IMR-90 (cell line): ENCODE measurements at regions not wholly inside any gene's neighbourhood (a gene's known extent, or its start where the extent isn't known, plus 50 kb on each side); places are given as distances from the start of the nearest gene placed in this dataset.
A peak's percentile ranks its signal among the peaks of the same experiment; 100 is the strongest.

Source experiments
- ATAC-seq: fragments of 200-7000 bp; cut with Tn5 transposase; 2 replicates; pipeline ENCODE4 v1.9.1; 2020; ENCODE audit warnings: low read depth, mild to moderate bottlenecking, moderate library complexity
- BruUV-seq: library from RNA; stranded (reverse); fragments of 400-500 nt; replicated peaks from 2 replicates; lab custom pipeline; 2021; lab: Mats Ljungman, UMichigan
- CTCF ChIA-PET: fragments of 300-600 bp; formaldehyde crosslinking; extraction: SDS; loops from one replicate; lab custom pipeline; 2021; ENCODE audit warnings: antibody characterized with exemption; lab: Yijun Ruan, JAX
- POLR2A ChIA-PET: fragments of 300-600 bp; sonication (Branson Sonifier 250); formaldehyde crosslinking; loops from one replicate; lab custom pipeline; 2022; ENCODE audit warnings: antibody characterized with exemption; ENCODE audit not compliant: unreplicated experiment; lab: Charles Lee
- DNase-seq: peaks from one replicate; pipeline ENCODE4 v3.0.0; 2013
- H2AFZ ChIP-seq: replicated peaks from 2 replicates; pipeline ENCODE3; 2013; ENCODE audit warnings: low read length, mild to moderate bottlenecking; ENCODE audit not compliant: poor library complexity
- H2AK5ac ChIP-seq: 2 replicates; pipeline ENCODE4 v1.6.1; 2013; ENCODE audit warnings: low read depth, low read length, inconsistent platforms
- H2AK9ac ChIP-seq: replicated peaks from 2 replicates; pipeline ENCODE3; 2013; ENCODE audit warnings: mild to moderate bottlenecking, low read depth, low read length, moderate library complexity; ENCODE audit not compliant: poor library complexity
- H2BK120ac ChIP-seq: 2 replicates; pipeline ENCODE4 v1.6.1; 2013; ENCODE audit warnings: low read depth, low read length, inconsistent platforms
- H2BK15ac ChIP-seq: 3 replicates; pipeline ENCODE4 v1.6.1; 2013; ENCODE audit warnings: low read depth, low read length, inconsistent platforms
- H2BK20ac ChIP-seq: 2 replicates; pipeline ENCODE4 v1.6.1; 2013; ENCODE audit warnings: low read depth, mild to moderate bottlenecking, inconsistent platforms, low read length, moderate library complexity
- H2BK5ac ChIP-seq: 2 replicates; pipeline ENCODE4 v1.6.1; 2013; ENCODE audit warnings: mild to moderate bottlenecking, low read depth, low read length, inconsistent platforms; ENCODE audit not compliant: poor library complexity, severe bottlenecking
- H3K14ac ChIP-seq: replicated peaks from 2 replicates; pipeline ENCODE4 v1.6.1; 2013; ENCODE audit warnings: low read depth, low read length, inconsistent platforms
- H3K18ac ChIP-seq: 2 replicates; pipeline ENCODE4 v1.6.1; 2013; ENCODE audit warnings: low read depth, low read length, control low read depth
- H3K23ac ChIP-seq: 2 replicates; pipeline ENCODE4 v1.6.1; 2013; ENCODE audit warnings: low read depth, low read length, inconsistent platforms
- H3K27ac ChIP-seq: 2 replicates; pipeline ENCODE4 v1.5.1; 2013; ENCODE audit warnings: mild to moderate bottlenecking, control low read depth, low read length; ENCODE audit not compliant: insufficient read depth
- H3K27me3 ChIP-seq: 2 replicates; pipeline ENCODE4 v1.6.1; 2013; ENCODE audit warnings: low read length; ENCODE audit not compliant: control insufficient read depth, insufficient read depth
- H3K36me3 ChIP-seq: 2 replicates; pipeline ENCODE4 v1.6.1; 2013; ENCODE audit warnings: low read length, mixed read lengths; ENCODE audit not compliant: control insufficient read depth, insufficient read depth
- H3K4ac ChIP-seq: 2 replicates; pipeline ENCODE4 v1.6.1; 2013; ENCODE audit warnings: low read depth, low read length, inconsistent platforms
- H3K4me1 ChIP-seq: 2 replicates; pipeline ENCODE4 v1.6.1; 2013; ENCODE audit warnings: low read length, mixed read lengths; ENCODE audit not compliant: control insufficient read depth, insufficient read depth
- H3K4me2 ChIP-seq: 2 replicates; pipeline ENCODE4 v1.6.1; 2013; ENCODE audit warnings: low read depth, mild to moderate bottlenecking, control low read depth, low read length, moderate library complexity
- H3K4me3 ChIP-seq: 2 replicates; pipeline ENCODE4 v1.5.1; 2013; ENCODE audit warnings: low read depth, mild to moderate bottlenecking, control low read depth, low read length, moderate library complexity; ENCODE audit not compliant: insufficient read depth
- H3K56ac ChIP-seq: 2 replicates; pipeline ENCODE4 v1.6.1; 2013; ENCODE audit warnings: low read length, inconsistent platforms; ENCODE audit not compliant: insufficient read depth; ENCODE audit errors: extremely low read depth
- H3K79me1 ChIP-seq, 2 experiments: 2 replicates each; pipeline ENCODE4 v1.6.1; 2013; ENCODE audit warnings: low read length in 2 of 2, inconsistent platforms in 1 of 2, low read depth in 1 of 2
- H3K9ac ChIP-seq: 2 replicates; pipeline ENCODE4 v1.6.1; 2013; ENCODE audit warnings: low read depth, low read length, control low read depth
- H3K9me1 ChIP-seq: 2 replicates; pipeline ENCODE4 v1.6.1; 2013; ENCODE audit warnings: low read length, inconsistent platforms; ENCODE audit not compliant: insufficient read depth
- H3K9me3 ChIP-seq: 2 replicates; pipeline ENCODE4 v1.6.1; 2013; ENCODE audit warnings: low read length; ENCODE audit not compliant: control insufficient read depth, insufficient read depth
- H4K20me1 ChIP-seq: 2 replicates; pipeline ENCODE4 v1.6.1; 2013; ENCODE audit warnings: low read length, inconsistent platforms; ENCODE audit not compliant: insufficient read depth
- H4K5ac ChIP-seq: 2 replicates; pipeline ENCODE4 v1.6.1; 2013; ENCODE audit warnings: mild to moderate bottlenecking, low read depth, low read length, control low read depth
- H4K8ac ChIP-seq, 2 experiments: 2 replicates each; pipeline ENCODE4 v1.6.1; 2013; ENCODE audit warnings: low read depth in 2 of 2, low read length in 2 of 2, control low read depth in 1 of 2, inconsistent platforms in 1 of 2
- H4K91ac ChIP-seq: 2 replicates; pipeline ENCODE4 v1.6.1; 2013; ENCODE audit warnings: low read depth, low read length, inconsistent platforms; ENCODE audit not compliant: insufficient read depth
- MAFK ChIP-seq: IDR thresholded peaks from 2 replicates; pipeline ENCODE4 v1.6.1; 2012; ENCODE audit warnings: low read depth, low read length, improper control_type of control experiment
- RCOR1 ChIP-seq: IDR thresholded peaks from 2 replicates; pipeline ENCODE4 v1.6.1; 2012; ENCODE audit warnings: mild to moderate bottlenecking, low read length, improper control_type of control experiment; ENCODE audit not compliant: insufficient replicate concordance
- WGBS, 2 experiments: methylation state at CpG; one replicate each; pipeline versions ENCODE4 v1.1.5 to v1.1.7; 2013; ENCODE audit warnings: missing lambda C conversion rate in 2 of 2; ENCODE audit not compliant: insufficient read length in 1 of 2; ENCODE audit errors: extremely low coverage in 2 of 2; 5-methylcytosine and 5-hydroxymethylcytosine counted together
- dilution Hi-C: fragments of 300-500 bp; cut with HindIII; formaldehyde crosslinking; loops from one replicate; pipeline ENCODE4 v1.14.3; 2018; ENCODE audit warnings: low sequenced_read_pairs; ENCODE audit not compliant: unreplicated experiment
- in situ Hi-C: fragments of 300-500 bp; cut with MboI; formaldehyde crosslinking; loops from 3 replicates; pipeline ENCODE4 v1.14.3; 2019; ENCODE audit warnings: low sequenced_read_pairs, inconsistent platforms, mixed read lengths
- intact Hi-C: fragments of 100-400 bp; cut with micrococcal nuclease; formaldehyde crosslinking; loops from 2 replicates; pipeline ENCODE4 v1.10.0; 2022

GRCh38 chr6:134772671-134773360, 177.1 kb downstream of the ALDH8A1 start:
- WGBS, 2 experiments, result no CpG with 5 or more reads among the region's 6 CpGs
- Histone ChIP-seq H2BK15ac (peak overlapping the region; percentile 79; the same call in 2 of the 3 replicates), H3K9me3 (no peaks in the 10 kb centered on the region), H4K8ac (peak overlapping the region; percentile 1 to 63; a peak in 1 of 4 replicates), H2AK5ac (peak overlapping the region; percentile 75), H3K4ac (peak overlapping the region; percentile 48; the same call in 1 of the 2 replicates), H2BK120ac (no peak overlapping the region), H3K23ac (no peak overlapping the region), H3K4me3 (no peak overlapping the region), H4K91ac (peak overlapping the region; percentile 40), H3K9ac (no peak overlapping the region), H2BK20ac (0 out of 2 replicates have a peak overlapping the region, but pooled peaks have one; percentile 69), H4K5ac (peak overlapping the region; percentile 89), H3K4me2 (no peak overlapping the region), H4K20me1 (no peaks in the 10 kb centered on the region), H3K4me1 (peaks cover 10% of the 10 kb centered on the region), H3K18ac (peak overlapping the region; percentile 96), H3K27ac (peak overlapping the region; percentile 82; the same call in 1 of the 2 replicates), H3K56ac (no peak overlapping the region), H2AFZ (no peak overlapping the region), H3K27me3 (no peaks in the 10 kb centered on the region), H3K79me1 (no peaks in the 10 kb centered on the region), H2AK9ac (no peak overlapping the region), H3K14ac (peak overlapping the region; percentile 55; the same call in 1 of the 2 replicates), H2BK5ac (peak overlapping the region; percentile 40), H3K9me1 (peaks cover 8% of the 10 kb centered on the region), H3K36me3 (no peaks in the 10 kb centered on the region)
- BruUV-seq, result no TSS peak
- CTCF ChIA-PET, result interaction anchor here (0.9 kb wide), 1 partner anchor 132 kb away, joined by 3 read pairs; no protein-coding TSS in a partner anchor
- no peak for ATAC-seq
- intact Hi-C loops, result no loop called here
- TF ChIP-seq RCOR1, result no peak
- TF ChIP-seq MAFK, result no peak
- in situ Hi-C loops, result no loop called here
- no peak for DNase-seq
- dilution Hi-C loops, result no loop called here
- POLR2A ChIA-PET, result no interaction called here
